ENCODE measurements at regions not wholly inside any gene's neighbourhood (a gene's known extent, or its start where the extent isn't known, plus 50 kb on each side); places are given as distances from the start of the nearest gene placed in this dataset.

DNA sequence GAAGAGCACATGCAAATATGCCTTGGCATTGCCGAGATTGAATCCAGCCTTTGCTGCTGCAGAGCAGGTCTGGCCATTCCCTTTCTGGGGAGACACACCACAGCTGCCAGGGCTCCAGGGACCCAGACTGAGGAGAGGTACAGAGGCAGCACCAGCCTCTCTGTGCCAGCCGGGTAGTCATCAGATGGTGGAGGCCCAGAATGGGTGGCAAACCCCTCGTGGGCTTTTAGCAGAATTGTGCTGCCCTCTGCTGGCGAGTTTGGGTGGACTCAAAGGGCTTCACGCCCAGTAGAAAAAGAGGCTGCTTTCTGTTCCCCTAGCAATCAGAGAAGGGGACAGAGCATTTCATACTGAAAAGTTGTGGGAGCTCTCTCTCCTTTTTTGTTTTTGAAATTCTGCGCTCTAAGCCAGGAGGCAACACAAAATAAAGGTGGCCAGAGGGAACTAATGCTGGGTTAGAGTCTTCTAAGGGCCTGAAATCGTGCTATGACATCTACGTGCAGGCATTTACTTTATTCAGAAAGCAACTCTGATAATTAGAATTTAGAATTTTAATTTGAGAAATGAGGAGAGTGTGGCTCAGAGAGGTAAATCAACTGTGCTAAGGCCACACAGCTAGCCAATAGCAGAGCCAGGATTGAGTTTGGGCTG, 158.8 kb upstream of the NAV2 start:
- TF ChIP-seq, protein P1, sequence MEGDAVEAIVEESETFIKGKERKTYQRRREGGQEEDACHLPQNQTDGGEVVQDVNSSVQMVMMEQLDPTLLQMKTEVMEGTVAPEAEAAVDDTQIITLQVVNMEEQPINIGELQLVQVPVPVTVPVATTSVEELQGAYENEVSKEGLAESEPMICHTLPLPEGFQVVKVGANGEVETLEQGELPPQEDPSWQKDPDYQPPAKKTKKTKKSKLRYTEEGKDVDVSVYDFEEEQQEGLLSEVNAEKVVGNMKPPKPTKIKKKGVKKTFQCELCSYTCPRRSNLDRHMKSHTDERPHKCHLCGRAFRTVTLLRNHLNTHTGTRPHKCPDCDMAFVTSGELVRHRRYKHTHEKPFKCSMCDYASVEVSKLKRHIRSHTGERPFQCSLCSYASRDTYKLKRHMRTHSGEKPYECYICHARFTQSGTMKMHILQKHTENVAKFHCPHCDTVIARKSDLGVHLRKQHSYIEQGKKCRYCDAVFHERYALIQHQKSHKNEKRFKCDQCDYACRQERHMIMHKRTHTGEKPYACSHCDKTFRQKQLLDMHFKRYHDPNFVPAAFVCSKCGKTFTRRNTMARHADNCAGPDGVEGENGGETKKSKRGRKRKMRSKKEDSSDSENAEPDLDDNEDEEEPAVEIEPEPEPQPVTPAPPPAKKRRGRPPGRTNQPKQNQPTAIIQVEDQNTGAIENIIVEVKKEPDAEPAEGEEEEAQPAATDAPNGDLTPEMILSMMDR (conservative IDR thresholded peaks at IDR 0.05; ENCODE audit: low read depth in 2 of 2): peak; percentile 86 to 94
- TF ChIP-seq, protein P2, sequence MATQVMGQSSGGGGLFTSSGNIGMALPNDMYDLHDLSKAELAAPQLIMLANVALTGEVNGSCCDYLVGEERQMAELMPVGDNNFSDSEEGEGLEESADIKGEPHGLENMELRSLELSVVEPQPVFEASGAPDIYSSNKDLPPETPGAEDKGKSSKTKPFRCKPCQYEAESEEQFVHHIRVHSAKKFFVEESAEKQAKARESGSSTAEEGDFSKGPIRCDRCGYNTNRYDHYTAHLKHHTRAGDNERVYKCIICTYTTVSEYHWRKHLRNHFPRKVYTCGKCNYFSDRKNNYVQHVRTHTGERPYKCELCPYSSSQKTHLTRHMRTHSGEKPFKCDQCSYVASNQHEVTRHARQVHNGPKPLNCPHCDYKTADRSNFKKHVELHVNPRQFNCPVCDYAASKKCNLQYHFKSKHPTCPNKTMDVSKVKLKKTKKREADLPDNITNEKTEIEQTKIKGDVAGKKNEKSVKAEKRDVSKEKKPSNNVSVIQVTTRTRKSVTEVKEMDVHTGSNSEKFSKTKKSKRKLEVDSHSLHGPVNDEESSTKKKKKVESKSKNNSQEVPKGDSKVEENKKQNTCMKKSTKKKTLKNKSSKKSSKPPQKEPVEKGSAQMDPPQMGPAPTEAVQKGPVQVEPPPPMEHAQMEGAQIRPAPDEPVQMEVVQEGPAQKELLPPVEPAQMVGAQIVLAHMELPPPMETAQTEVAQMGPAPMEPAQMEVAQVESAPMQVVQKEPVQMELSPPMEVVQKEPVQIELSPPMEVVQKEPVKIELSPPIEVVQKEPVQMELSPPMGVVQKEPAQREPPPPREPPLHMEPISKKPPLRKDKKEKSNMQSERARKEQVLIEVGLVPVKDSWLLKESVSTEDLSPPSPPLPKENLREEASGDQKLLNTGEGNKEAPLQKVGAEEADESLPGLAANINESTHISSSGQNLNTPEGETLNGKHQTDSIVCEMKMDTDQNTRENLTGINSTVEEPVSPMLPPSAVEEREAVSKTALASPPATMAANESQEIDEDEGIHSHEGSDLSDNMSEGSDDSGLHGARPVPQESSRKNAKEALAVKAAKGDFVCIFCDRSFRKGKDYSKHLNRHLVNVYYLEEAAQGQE (IDR thresholded peaks at IDR 0.05; ENCODE audit: unreplicated experiment): no peak
- TF ChIP-seq, protein P3, sequence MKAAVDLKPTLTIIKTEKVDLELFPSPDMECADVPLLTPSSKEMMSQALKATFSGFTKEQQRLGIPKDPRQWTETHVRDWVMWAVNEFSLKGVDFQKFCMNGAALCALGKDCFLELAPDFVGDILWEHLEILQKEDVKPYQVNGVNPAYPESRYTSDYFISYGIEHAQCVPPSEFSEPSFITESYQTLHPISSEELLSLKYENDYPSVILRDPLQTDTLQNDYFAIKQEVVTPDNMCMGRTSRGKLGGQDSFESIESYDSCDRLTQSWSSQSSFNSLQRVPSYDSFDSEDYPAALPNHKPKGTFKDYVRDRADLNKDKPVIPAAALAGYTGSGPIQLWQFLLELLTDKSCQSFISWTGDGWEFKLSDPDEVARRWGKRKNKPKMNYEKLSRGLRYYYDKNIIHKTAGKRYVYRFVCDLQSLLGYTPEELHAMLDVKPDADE (IDR thresholded peaks at IDR 0.05): no peak
- TF ChIP-seq EZH2phosphoT487 (IDR thresholded peaks at IDR 0.05; ENCODE audit: unreplicated experiment) (no peak), NANOG (IDR thresholded peaks at IDR 0.05; ENCODE audit: borderline replicate concordance) (no peak), EZH2 (IDR thresholded peaks at IDR 0.05; ENCODE audit: low read depth, unreplicated experiment) (no peak), ZNF331 (CRISPR knock-in tag; IDR thresholded peaks at IDR 0.05; ENCODE audit: low read depth) (no peak)
- TF ChIP-seq, protein P4, sequence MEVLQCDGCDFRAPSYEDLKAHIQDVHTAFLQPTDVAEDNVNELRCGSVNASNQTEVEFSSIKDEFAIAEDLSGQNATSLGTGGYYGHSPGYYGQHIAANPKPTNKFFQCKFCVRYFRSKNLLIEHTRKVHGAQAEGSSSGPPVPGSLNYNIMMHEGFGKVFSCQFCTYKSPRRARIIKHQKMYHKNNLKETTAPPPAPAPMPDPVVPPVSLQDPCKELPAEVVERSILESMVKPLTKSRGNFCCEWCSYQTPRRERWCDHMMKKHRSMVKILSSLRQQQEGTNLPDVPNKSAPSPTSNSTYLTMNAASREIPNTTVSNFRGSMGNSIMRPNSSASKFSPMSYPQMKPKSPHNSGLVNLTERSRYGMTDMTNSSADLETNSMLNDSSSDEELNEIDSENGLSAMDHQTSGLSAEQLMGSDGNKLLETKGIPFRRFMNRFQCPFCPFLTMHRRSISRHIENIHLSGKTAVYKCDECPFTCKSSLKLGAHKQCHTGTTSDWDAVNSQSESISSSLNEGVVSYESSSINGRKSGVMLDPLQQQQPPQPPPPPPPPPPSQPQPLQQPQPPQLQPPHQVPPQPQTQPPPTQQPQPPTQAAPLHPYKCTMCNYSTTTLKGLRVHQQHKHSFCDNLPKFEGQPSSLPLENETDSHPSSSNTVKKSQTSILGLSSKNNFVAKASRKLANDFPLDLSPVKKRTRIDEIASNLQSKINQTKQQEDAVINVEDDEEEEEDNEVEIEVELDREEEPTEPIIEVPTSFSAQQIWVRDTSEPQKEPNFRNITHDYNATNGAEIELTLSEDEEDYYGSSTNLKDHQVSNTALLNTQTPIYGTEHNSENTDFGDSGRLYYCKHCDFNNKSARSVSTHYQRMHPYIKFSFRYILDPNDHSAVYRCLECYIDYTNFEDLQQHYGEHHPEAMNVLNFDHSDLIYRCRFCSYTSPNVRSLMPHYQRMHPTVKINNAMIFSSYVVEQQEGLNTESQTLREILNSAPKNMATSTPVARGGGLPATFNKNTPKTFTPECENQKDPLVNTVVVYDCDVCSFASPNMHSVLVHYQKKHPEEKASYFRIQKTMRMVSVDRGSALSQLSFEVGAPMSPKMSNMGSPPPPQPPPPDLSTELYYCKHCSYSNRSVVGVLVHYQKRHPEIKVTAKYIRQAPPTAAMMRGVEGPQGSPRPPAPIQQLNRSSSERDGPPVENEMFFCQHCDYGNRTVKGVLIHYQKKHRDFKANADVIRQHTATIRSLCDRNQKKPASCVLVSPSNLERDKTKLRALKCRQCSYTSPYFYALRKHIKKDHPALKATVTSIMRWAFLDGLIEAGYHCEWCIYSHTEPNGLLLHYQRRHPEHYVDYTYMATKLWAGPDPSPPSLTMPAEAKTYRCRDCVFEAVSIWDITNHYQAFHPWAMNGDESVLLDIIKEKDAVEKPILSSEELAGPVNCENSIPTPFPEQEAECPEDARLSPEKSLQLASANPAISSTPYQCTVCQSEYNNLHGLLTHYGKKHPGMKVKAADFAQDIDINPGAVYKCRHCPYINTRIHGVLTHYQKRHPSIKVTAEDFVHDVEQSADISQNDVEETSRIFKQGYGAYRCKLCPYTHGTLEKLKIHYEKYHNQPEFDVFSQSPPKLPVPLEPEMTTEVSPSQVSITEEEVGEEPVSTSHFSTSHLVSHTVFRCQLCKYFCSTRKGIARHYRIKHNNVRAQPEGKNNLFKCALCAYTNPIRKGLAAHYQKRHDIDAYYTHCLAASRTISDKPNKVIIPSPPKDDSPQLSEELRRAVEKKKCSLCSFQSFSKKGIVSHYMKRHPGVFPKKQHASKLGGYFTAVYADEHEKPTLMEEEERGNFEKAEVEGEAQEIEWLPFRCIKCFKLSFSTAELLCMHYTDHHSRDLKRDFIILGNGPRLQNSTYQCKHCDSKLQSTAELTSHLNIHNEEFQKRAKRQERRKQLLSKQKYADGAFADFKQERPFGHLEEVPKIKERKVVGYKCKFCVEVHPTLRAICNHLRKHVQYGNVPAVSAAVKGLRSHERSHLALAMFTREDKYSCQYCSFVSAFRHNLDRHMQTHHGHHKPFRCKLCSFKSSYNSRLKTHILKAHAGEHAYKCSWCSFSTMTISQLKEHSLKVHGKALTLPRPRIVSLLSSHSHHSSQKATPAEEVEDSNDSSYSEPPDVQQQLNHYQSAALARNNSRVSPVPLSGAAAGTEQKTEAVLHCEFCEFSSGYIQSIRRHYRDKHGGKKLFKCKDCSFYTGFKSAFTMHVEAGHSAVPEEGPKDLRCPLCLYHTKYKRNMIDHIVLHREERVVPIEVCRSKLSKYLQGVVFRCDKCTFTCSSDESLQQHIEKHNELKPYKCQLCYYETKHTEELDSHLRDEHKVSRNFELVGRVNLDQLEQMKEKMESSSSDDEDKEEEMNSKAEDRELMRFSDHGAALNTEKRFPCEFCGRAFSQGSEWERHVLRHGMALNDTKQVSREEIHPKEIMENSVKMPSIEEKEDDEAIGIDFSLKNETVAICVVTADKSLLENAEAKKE (CRISPR knock-in tag; IDR thresholded peaks at IDR 0.05): no peak
- no peak overlapping the region for H3K27ac Mint-ChIP-seq

More for the DNA sequence above, 158.8 kb upstream of the NAV2 start:
- H3K27me3 Mint-ChIP-seq (ENCODE audit: insufficient read depth, low read depth, poor library complexity): peaks cover 4% of the 10 kb centered on the region
- H3K36me3 Mint-ChIP-seq (ENCODE audit: low read depth): no peaks in the 10 kb centered on the region
- Histone ChIP-seq H2AFZ (peak overlapping the region; percentile 85; the same call in 1 of the 2 replicates), H3K4me3 (no peak overlapping the region), H3K27me3 (ENCODE audit: insufficient read depth) (no peaks in the 10 kb centered on the region), H3K36me3 (ENCODE audit: insufficient read depth) (no peaks in the 10 kb centered on the region), H3K4me2 (no peak overlapping the region), H3K79me2 (replicated peaks; ENCODE audit: insufficient read depth) (no peaks in the 10 kb centered on the region), H3F3A (replicated peaks; ENCODE audit: low read depth) (no peaks in the 10 kb centered on the region), H3K4me1 (ENCODE audit: insufficient read depth) (0 out of 2 replicates have a peak, but pooled peaks cover 5% of the 10 kb centered on the region), H3K27ac (ENCODE audit: low read depth) (no peak overlapping the region), H3K9me2 (ENCODE audit: insufficient read depth) (no peaks in the 10 kb centered on the region), H4K20me1 (replicated peaks; ENCODE audit: insufficient read depth) (no peaks in the 10 kb centered on the region)
- no peaks in the 10 kb centered on the region for H3K9me3 Mint-ChIP-seq
- H3K4me3 Mint-ChIP-seq: no peak overlapping the region
- peaks cover 28% of the 10 kb centered on the region for H3K4me1 Mint-ChIP-seq
- DNase-seq (ENCODE audit: low spot score) (peak; percentile 93), ATAC-seq (peak; percentile 80)
